Pancreas (tissue), 10 donors: ENCODE measurements at regions not wholly inside any gene's neighbourhood (a gene's known extent, or its start where the extent isn't known, plus 50 kb on each side); places are given as distances from the start of the nearest gene placed in this dataset.
A peak's percentile ranks its signal among the peaks of the same experiment; 100 is the strongest.

Experiments
- ATAC-seq, 4 donors: fragments of 200-7000 bp; cut with Tn5 transposase; one replicate each; pipeline versions ENCODE4 v1.8.0 to v1.9.1; 2020; ENCODE audit warnings: mild to moderate bottlenecking in 4 of 4, moderate library complexity in 4 of 4
- DNase-seq, 6 donors: peaks; one replicate each; pipeline ENCODE4 v3.0.0-alpha.2; 2020
- FAIRE-seq: peaks from 2 replicates; lab custom pipeline; 2012; peaks lifted over from hg19 to GRCh38; lab: Jason Lieb, UNC
- H3K27ac ChIP-seq, 4 donors: fragments of 200-600 bp; sonication (generic); 1 replicate in 3 of 4; 2 replicates in 1 of 4; pipeline versions ENCODE4 v1.5.0 to v1.8.0; 2020
- H3K27me3 ChIP-seq, 4 donors: fragments of 200-600 bp; one replicate each; pipeline ENCODE4 v1.8.0; 2021
- H3K36me3 ChIP-seq, 3 donors: fragments of 200-600 bp; sonication (generic) in 1 of 3; one replicate each; pipeline versions ENCODE4 v1.5.0 to v1.8.0; 2020 to 2021
- H3K4me1 ChIP-seq, 3 donors: fragments of 200-600 bp; one replicate each; pipeline ENCODE4 v1.8.0; 2021
- H3K4me3 ChIP-seq, 4 donors: fragments of 200-600 bp; sonication (generic) in 2 of 4; one replicate each; pipeline versions ENCODE4 v1.5.0 to v1.8.0; 2020 to 2021
- H3K9me3 ChIP-seq, 4 donors: fragments of 200-600 bp; one replicate each; pipeline ENCODE4 v1.8.0; 2021
- WGBS, 2 donors: extraction: QIAGEN DNeasy Blood & Tissue Kit; methylation state at CpG; one replicate each; pipeline ENCODE4 v1.1.7; 2013; 5-methylcytosine and 5-hydroxymethylcytosine counted together
- intact Hi-C, 3 donors: fragments of 100-400 bp; cut with DNase I; formaldehyde crosslinking; loops; one replicate each; pipeline versions ENCODE4 v1.11.1 to v1.14.2; 2022
- TF ChIP-seq, protein P1 (sequence below), 4 donors: fragments of 200-600 bp; sonication (generic) in 3 of 4; IDR thresholded peaks; one replicate each; pipeline versions ENCODE4 v1.5.0 to v1.8.0; 2021; ENCODE audit warnings: antibody characterized with exemption in 4 of 4
- donor health status: healthy with polysubstance abuse.
- donor health status: DM: no; HTN: no; CAD: no; lungs with moderate emphysema.
- donor health status: DM: no; HTN: no; CAD: no.
- donor health status: control.
- donor health status: control.
- donor health status: Bipolar disorder and iron deficiency.
- donor health status: DM: yes; HTN: yes; CAD: no.
- donor health status: DM: no; HTN: no; CAD: no.
- donor health status: DM: no; HTN: no; CAD: no.
- donor health status: DM: yes; HTN: yes; CAD: no.

DNA sequence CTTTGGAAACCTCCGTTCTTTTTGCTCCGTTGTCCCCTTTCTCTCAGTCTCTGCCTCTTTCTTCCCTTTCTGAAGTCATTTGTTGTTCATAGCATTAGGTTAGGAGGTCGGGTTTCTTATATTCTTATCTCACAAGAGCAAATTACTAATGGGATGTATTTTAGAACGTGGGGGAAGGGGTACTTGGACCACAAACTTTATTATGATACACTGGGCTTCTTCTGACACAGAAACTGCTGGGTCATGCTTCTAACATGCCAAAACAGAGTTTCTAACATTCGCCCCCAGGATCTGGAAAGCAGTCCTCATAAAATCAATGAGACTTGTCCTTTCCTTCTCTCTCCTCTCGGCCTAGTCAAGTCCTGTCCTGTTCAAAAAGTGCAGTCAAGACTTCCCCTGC is 334.4 kb downstream of the GADD45G start:
- WGBS, 2 donors = 78 to 89% methylated on average over 6 of the region's 6 CpGs
- ATAC-seq = no peak
- Histone ChIP-seq H3K4me3 (no peak overlapping the region), H3K9me3 (no peaks in the 10 kb centered on the region), H3K36me3 (no peaks in the 10 kb centered on the region), H3K4me1 (peaks cover 0 to 11% (median 0%) of the 10 kb centered on the region in 3 donors), H3K27me3 (no peaks in the 10 kb centered on the region), H3K27ac (no peak overlapping the region)
- TF ChIP-seq, protein P1, sequence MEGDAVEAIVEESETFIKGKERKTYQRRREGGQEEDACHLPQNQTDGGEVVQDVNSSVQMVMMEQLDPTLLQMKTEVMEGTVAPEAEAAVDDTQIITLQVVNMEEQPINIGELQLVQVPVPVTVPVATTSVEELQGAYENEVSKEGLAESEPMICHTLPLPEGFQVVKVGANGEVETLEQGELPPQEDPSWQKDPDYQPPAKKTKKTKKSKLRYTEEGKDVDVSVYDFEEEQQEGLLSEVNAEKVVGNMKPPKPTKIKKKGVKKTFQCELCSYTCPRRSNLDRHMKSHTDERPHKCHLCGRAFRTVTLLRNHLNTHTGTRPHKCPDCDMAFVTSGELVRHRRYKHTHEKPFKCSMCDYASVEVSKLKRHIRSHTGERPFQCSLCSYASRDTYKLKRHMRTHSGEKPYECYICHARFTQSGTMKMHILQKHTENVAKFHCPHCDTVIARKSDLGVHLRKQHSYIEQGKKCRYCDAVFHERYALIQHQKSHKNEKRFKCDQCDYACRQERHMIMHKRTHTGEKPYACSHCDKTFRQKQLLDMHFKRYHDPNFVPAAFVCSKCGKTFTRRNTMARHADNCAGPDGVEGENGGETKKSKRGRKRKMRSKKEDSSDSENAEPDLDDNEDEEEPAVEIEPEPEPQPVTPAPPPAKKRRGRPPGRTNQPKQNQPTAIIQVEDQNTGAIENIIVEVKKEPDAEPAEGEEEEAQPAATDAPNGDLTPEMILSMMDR (IDR thresholded peaks at IDR 0.05) = no peak
- no peak for DNase-seq
- FAIRE-seq = no peak
- intact Hi-C loops = no loop called here

DNA sequence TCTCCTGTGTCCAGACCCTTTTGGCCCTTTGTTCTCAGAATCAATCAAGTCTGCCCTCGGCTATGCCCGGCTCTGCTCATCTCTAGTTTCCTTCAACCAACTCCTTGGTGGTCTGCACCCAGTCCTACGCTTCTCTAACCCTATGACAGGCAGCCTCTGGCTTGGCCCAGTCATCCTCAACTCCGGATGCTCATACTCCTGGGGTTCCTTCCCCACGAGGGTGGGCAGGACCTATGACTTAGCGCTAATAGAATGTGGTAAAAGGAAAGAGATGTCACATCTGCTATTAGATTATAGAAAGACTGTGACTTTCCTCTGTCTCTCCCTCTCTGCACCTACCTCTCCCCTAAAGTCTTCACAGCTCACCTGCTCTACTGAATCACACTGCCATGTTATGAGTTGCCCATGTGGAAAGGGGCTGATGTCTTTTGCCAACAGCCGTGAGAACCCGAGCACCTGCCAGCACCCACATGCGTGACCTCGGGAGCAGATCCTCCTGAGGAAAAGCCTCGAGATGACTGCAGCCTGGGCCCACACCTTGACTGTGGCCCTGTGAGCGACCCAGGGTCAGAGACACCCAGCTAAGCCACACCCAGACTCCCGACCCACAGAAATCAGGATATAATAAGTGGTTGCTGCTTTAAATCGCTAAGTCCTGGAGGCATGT is 334.9 kb downstream of the GADD45G start:
- Histone ChIP-seq H3K4me1 (peaks cover 0 to 11% (median 0%) of the 10 kb centered on the region in 3 donors), H3K9me3 (no peaks in the 10 kb centered on the region), H3K36me3 (no peaks in the 10 kb centered on the region), H3K27ac (no peak overlapping the region), H3K4me3 (no peak overlapping the region), H3K27me3 (no peaks in the 10 kb centered on the region)
- FAIRE-seq (no peak), ATAC-seq (peak; percentile 66 to 90 (median 87)), DNase-seq (peak; percentile 70 to 81 (median 78))
- intact Hi-C loops = no loop called here
- TF ChIP-seq, protein P1 (IDR thresholded peaks at IDR 0.05) = no peak
- WGBS, 2 donors = 64 to 68% methylated on average over 14 of the region's 14 CpGs

- Histone ChIP-seq H3K4me3 (no peak overlapping the region), H3K36me3 (no peaks in the 10 kb centered on the region), H3K27me3 (no peaks in the 10 kb centered on the region), H3K4me1 (peaks cover 0 to 11% (median 0%) of the 10 kb centered on the region in 3 donors), H3K27ac (no peak overlapping the region), H3K9me3 (no peaks in the 10 kb centered on the region)
- intact Hi-C loops = no loop called here
- ATAC-seq = no peak
- TF ChIP-seq, protein P1 (IDR thresholded peaks at IDR 0.05) = no peak
- 84 to 86% methylated on average over 5 of the region's 5 CpGs for WGBS, 2 donors
- no peak for FAIRE-seq
- DNase-seq = no peak
These were observed 335.8 kb downstream of the GADD45G start for GRCh38 chr9:89940625-89941024.

GRCh38 chr9:89941875-89942274 is 337.1 kb downstream of the GADD45G start:
- intact Hi-C loops = no loop called here
- H3K36me3 ChIP-seq = no peaks in the 10 kb centered on the region
- no peak for DNase-seq
- peak; percentile 40 to 72 (median 44) for ATAC-seq
- H3K9me3 ChIP-seq = no peaks in the 10 kb centered on the region
- peaks cover 0 to 11% (median 0%) of the 10 kb centered on the region in 3 donors for H3K4me1 ChIP-seq
- H3K27me3 ChIP-seq = no peaks in the 10 kb centered on the region
- H3K27ac ChIP-seq = no peak overlapping the region
- TF ChIP-seq, protein P1 (IDR thresholded peaks at IDR 0.05) = no peak
- H3K4me3 ChIP-seq = no peak overlapping the region
- 80 to 84% methylated on average over 2 of the region's 2 CpGs for WGBS, 2 donors
- peak; percentile 49 for FAIRE-seq

DNA sequence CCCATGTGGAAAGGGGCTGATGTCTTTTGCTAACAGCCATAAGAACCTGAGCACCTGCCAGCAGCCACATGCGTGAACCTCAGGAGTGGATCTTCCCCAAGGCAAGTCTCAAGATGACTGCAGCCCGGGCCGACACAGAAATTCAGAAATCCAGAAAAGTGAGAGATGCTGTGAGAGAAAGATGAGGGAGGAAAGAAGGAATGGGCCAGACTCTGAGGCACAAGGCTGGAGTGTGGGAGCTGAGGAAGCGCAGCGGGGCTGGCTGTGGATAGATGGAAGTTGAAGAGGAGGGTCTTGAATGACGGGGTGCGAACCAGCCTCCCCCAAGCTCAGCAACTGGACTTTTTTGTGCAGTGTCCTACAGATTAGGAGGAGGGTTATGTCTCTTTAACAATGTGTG is 337.8 kb downstream of the GADD45G start:
- ATAC-seq (no peak), FAIRE-seq (no peak), DNase-seq (no peak)
- intact Hi-C loops = no loop called here
- 96% methylated on average over 7 of the region's 7 CpGs for WGBS, 2 donors
- H3K4me3 ChIP-seq = no peak overlapping the region
- H3K36me3 ChIP-seq = no peaks in the 10 kb centered on the region
- H3K27me3 ChIP-seq = no peaks in the 10 kb centered on the region
- no peak overlapping the region for H3K27ac ChIP-seq
- H3K4me1 ChIP-seq = peaks cover 0 to 11% (median 0%) of the 10 kb centered on the region in 3 donors
- TF ChIP-seq, protein P1 (IDR thresholded peaks at IDR 0.05) = no peak
- no peaks in the 10 kb centered on the region for H3K9me3 ChIP-seq
